GM21786 (cell line): ENCODE measurements at regions not wholly inside any gene's neighbourhood (a gene's known extent, or its start where the extent isn't known, plus 50 kb on each side); places are given as distances from the start of the nearest gene placed in this dataset.
"Not testable (repeated sequence)": the region's sequence is repeated elsewhere in the genome, so short reads cannot be mapped to it uniquely, and the experiment has no call there.

Experiments
- ATAC-seq: cut with Tn5 transposase; IDR thresholded peaks from one replicate; pipeline ENCODE4 v1.9.1; 2021; ENCODE audit not compliant: unreplicated experiment

GRCh38 chr5:114123654-114124053, 238.2 kb upstream of the KCNN2 start:
- no peak for ATAC-seq

GRCh38 chr5:114146398-114146797, 215.5 kb upstream of the KCNN2 start:
- no peak for ATAC-seq

DNA sequence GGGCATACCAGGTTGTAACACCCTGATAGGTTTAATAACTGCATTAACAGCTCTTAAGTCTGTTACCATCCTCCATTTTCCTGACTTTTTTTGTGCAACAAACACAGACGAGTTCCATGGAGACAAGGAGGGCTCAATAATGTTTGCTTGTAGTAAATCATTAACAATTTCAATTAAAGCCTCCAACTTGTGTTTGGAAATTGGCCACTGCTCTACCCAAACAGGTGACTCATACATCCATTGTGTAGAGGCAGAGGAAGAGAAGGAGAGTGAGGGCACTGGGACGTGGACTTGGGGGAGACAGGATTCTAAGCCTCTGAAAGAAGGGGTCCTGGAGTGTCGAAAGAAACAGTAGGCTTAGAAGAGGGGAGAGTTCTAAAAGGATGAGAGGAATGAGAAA, 213.6 kb upstream of the KCNN2 start:
- no peak for ATAC-seq

DNA sequence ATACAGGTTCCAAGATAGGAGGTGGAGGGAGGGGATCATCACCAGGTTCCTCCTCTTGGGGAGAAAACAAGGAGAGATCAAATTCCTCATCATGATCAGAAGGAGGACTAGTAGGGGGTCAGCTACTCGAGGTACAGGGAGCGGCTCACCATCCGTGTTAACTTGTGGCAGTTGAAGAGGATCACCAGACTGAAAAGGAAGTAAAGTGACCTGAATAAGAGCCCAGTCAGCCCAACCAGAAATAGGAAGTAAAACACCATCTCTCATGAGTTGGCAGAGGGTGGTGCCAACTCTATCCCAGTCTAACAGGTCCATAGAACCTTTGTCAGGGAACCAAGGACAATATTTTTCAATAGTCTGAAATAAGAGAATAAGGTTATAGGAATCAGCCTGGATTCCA, 213.1 kb upstream of the KCNN2 start:
- not testable (repeated sequence) for ATAC-seq

DNA sequence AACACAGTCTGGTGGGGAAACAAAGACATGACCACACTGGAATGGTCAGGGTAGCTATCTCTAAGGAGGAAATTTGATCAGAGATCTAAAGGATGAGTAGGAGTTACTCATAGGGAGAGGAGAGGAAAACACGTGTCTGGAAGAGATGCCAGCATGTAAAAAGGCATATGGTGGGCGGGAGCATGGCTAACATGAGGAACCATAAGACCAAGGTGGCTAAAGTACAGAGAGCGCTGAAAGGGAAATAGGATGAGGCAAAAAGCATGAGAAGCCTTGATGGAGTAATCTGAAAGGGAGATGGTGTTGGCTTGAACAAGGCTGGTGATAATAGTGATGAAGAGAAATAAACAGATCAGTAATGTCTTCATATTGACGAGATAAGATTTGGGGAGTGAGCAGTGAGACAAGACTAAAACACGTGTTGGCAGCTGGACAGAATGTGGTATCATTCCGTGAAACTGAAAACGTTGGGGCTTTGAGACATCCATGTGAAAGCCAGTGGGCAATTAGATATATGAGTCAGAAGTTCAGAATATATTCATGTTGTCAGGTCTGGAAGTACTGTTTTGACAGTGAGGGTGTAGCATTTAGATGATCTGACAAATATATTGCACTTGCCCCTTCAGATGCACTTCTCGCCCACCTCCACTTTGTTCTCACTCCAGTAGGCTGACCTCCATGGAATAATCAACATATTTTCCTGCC, 209.1 kb upstream of the KCNN2 start:
- no peak for ATAC-seq

- ATAC-seq, result no peak
These were observed 208.5 kb upstream of the KCNN2 start for GRCh38 chr5:114153392-114153791.

- ATAC-seq, result no peak
These were observed 208.0 kb upstream of the KCNN2 start for GRCh38 chr5:114153833-114154232.

- ATAC-seq, result no peak
These were observed 195.8 kb upstream of the KCNN2 start for GRCh38 chr5:114166081-114166480.

GRCh38 chr5:114174131-114174530, 187.7 kb upstream of the KCNN2 start:
- no peak for ATAC-seq

GRCh38 chr5:114174837-114175236, 187.0 kb upstream of the KCNN2 start:
- ATAC-seq, result no peak

DNA sequence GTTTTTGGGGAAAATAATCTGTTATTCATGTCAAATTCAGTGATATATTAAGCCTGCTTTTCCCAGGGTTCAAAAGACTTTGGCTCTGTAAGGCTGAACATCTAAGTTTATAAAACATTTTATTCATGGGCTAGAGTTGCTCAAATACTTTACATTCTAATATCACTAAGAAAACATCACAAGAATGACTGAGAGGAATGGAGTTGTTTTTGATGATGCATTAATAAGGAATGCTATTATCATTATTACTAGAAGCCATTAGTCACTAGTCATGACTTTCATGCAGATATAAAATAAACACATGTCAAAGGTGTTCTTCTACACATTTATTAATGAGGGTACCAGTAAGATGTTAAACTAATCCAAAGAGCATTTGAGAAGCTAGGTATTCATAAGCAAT, 185.5 kb upstream of the KCNN2 start:
- ATAC-seq, result no peak

DNA sequence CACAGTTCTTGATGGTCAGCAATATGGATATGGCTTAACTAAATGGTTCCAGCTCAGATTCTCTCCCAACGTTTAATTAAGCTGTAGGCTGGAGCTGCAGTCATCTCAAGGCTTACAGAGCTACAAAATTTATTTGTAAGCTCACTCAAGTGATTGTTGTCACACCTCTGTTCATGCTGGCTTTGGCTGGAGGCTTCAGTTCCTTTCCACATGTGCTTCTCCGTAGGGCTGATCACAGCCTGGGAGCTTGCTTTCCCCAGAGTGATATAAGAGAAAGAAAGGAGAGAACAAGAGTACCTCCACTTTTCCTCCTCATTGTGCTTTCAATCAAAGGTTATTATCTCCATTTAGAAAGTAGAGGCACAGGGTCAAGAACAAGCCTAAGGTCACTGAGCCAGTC, 182.7 kb upstream of the KCNN2 start:
- ATAC-seq, result no peak

DNA sequence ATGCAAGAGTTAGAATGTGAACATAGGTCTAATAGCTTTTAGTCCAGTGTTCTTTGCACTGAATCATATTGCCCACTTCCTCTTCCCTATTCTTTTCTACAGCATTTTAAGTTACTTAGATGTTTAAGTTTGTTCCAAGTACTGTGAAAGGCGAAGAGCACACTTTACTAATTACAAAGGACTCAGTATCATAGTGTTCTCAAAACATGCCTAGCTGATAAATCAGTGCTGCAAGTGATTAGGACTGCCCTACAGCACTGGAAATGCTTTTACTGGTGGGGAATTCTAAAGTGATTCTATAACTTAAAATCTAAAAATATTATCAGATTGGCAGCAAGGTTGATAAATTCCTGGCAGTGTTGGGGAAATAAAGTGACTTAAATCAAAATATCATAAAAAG, 177.9 kb upstream of the KCNN2 start:
- ATAC-seq, result no peak

- ATAC-seq, result no peak
These were observed 176.6 kb upstream of the KCNN2 start for GRCh38 chr5:114185274-114185673.

DNA sequence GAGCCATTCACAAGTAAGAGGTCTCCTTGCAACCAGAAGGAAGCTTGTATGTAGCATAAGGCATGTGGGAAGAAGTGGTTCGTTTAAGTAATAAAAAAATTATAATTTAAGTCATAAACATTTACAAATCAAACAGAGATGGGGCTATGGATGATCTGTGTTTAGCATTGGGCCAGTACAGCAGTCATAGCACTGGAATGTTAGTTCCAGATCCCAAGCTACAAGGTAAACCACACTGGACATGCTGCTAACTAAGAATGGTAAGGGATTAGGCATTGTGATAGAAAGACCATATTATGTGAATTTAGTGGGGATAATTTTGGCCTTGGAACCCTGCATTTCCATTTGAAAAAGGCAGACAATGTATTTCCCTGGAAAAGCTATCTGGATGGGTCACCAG, 170.4 kb upstream of the KCNN2 start:
- no peak for ATAC-seq

- no peak for ATAC-seq
These were observed 169.8 kb upstream of the KCNN2 start for GRCh38 chr5:114192108-114192507.

- ATAC-seq, result no peak
These were observed 160.5 kb upstream of the KCNN2 start for GRCh38 chr5:114201332-114201731.

DNA sequence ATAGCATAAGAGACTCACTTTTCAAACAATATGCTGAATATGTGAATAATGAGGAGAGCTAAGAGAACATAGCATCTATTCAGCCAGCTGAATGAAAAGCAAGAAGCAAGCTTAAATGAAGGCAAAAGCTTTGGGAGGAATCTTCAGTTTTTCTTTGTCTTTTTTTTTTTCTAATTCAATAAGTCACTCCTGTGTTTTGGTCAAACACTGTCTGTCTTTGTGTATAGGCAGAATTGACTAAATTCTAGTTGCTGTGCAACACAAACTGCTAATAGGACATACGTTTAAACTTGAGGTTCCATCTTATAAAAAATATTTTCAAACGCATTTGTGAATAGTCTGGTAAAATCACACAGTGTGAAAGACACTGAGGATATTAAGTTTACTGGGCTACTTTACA, 156.9 kb upstream of the KCNN2 start:
- ATAC-seq, result no peak

GRCh38 chr5:114206640-114207039, 155.2 kb upstream of the KCNN2 start:
- no peak for ATAC-seq

DNA sequence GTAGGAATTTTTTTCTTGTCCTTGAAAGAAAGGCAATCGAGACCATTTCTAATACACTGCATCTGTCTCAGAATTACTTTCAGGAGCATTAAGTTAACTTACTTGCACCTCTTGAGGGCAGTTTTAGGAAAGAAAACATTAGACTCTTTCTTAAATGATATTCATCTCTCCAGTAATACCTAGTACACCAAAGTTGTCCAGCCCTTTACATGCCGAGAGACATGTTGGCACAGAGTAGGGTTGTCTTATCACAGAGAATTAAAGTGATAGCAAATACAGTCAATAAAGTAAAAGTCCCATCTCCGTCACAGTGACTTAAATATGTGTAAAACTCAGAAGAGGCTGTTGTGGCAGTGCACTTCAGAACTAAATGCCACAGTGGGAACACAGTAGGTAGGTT, 154.3 kb upstream of the KCNN2 start:
- ATAC-seq, result no peak

- ATAC-seq, result no peak
These were observed 153.8 kb upstream of the KCNN2 start for GRCh38 chr5:114208120-114208519.

DNA sequence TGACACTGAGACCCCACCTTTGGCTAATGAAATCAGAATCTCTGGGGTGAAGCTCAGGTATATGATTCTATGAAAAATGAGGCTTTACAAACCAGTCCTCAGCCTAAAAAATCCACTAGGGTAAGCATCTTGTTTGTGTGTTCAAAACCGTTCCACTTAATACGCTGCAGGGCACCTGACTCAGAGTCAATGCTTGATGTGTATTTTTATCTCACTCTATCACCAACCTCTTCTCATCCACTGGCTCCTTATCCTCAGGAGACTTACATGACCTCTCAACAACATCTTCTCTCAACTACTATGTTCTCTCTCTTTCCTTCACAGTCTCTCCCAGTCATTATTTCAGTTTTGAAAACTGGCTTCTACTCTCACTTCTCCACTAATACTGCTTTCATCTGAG, 153.3 kb upstream of the KCNN2 start:
- ATAC-seq, result no peak

GRCh38 chr5:114210662-114211061, 151.2 kb upstream of the KCNN2 start:
- no peak for ATAC-seq
